Ascending aorta (tissue), 2 donors: ENCODE measurements at regions not wholly inside any gene's neighbourhood (a gene's known extent, or its start where the extent isn't known, plus 50 kb on each side); places are given as distances from the start of the nearest gene placed in this dataset.
"Not testable (repeated sequence)": the region's sequence is repeated elsewhere in the genome, so short reads cannot be mapped to it uniquely, and the experiment has no call there.

ENCODE experiments used
- DNase-seq, 2 donors: peaks; one replicate each; pipeline ENCODE4 v3.0.0-alpha.2; 2019; ENCODE audit warnings: low spot score in 2 of 2
- H3K27ac ChIP-seq, 2 donors: fragments of 200-600 bp; sonication (generic); one replicate each; pipeline ENCODE4 v1.5.1; 2016 to 2017; ENCODE audit warnings: mild to moderate bottlenecking in 1 of 2
- H3K27me3 ChIP-seq: fragments of 200-600 bp; sonication (generic); one replicate; pipeline ENCODE4 v1.5.1; 2017
- H3K36me3 ChIP-seq, 2 donors: fragments of 200-600 bp; sonication (generic); one replicate each; pipeline ENCODE4 v1.5.1; 2016
- H3K4me1 ChIP-seq, 2 donors: fragments of 200-600 bp; sonication (generic); one replicate each; pipeline ENCODE4 v1.5.1; 2016 to 2017; ENCODE audit warnings: mild to moderate bottlenecking in 1 of 2
- H3K4me3 ChIP-seq, 2 donors: fragments of 200-600 bp; sonication (generic); one replicate each; pipeline ENCODE4 v1.5.1; 2016 to 2017; ENCODE audit warnings: mild to moderate bottlenecking in 1 of 2
- H3K9me3 ChIP-seq, 2 donors: fragments of 200-600 bp; sonication (generic); one replicate each; pipeline ENCODE4 v1.5.1; 2016
- intact Hi-C: fragments of 100-400 bp; cut with DNase I; formaldehyde crosslinking; loops from one replicate; pipeline ENCODE4 v1.15.1; 2023
- TF ChIP-seq, protein P1 (sequence below), 3 experiments: fragments of 200-600 bp in 2 of 3; fragments of 450-650 bp in 1 of 3; sonication (generic) in 2 of 3; IDR thresholded peaks; one replicate each; pipeline ENCODE4 v1.5.1; 2016 to 2019; ENCODE audit warnings: antibody characterized with exemption in 3 of 3, mild to moderate bottlenecking in 1 of 3, moderate library complexity in 1 of 3

GRCh38 chr15:81828135-81828534, 217.7 kb downstream of the MEX3B start:
- intact Hi-C loops: no loop called here
- no peaks in the 10 kb centered on the region for H3K9me3 ChIP-seq

GRCh38 chr15:81825136-81825535, 220.7 kb downstream of the MEX3B start:
- H3K27me3 ChIP-seq: no peaks in the 10 kb centered on the region
- intact Hi-C loops: no loop called here
- H3K4me1 ChIP-seq: no peaks in the 10 kb centered on the region
- DNase-seq: no peak
- no peak overlapping the region for H3K4me3 ChIP-seq
- no peaks in the 10 kb centered on the region for H3K36me3 ChIP-seq
- no peaks in the 10 kb centered on the region for H3K9me3 ChIP-seq
- no peak overlapping the region for H3K27ac ChIP-seq
- TF ChIP-seq, protein P1, sequence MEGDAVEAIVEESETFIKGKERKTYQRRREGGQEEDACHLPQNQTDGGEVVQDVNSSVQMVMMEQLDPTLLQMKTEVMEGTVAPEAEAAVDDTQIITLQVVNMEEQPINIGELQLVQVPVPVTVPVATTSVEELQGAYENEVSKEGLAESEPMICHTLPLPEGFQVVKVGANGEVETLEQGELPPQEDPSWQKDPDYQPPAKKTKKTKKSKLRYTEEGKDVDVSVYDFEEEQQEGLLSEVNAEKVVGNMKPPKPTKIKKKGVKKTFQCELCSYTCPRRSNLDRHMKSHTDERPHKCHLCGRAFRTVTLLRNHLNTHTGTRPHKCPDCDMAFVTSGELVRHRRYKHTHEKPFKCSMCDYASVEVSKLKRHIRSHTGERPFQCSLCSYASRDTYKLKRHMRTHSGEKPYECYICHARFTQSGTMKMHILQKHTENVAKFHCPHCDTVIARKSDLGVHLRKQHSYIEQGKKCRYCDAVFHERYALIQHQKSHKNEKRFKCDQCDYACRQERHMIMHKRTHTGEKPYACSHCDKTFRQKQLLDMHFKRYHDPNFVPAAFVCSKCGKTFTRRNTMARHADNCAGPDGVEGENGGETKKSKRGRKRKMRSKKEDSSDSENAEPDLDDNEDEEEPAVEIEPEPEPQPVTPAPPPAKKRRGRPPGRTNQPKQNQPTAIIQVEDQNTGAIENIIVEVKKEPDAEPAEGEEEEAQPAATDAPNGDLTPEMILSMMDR (IDR thresholded peaks at IDR 0.05): no peak

More at GRCh38 chr15:81828135-81828534, 217.7 kb downstream of the MEX3B start:
- TF ChIP-seq, protein P1 (IDR thresholded peaks at IDR 0.05): no peak
- Histone ChIP-seq H3K4me1 (no peaks in the 10 kb centered on the region), H3K4me3 (no peak overlapping the region), H3K36me3 (no peaks in the 10 kb centered on the region), H3K27me3 (no peaks in the 10 kb centered on the region), H3K27ac (no peak overlapping the region)
- no peak for DNase-seq

DNA sequence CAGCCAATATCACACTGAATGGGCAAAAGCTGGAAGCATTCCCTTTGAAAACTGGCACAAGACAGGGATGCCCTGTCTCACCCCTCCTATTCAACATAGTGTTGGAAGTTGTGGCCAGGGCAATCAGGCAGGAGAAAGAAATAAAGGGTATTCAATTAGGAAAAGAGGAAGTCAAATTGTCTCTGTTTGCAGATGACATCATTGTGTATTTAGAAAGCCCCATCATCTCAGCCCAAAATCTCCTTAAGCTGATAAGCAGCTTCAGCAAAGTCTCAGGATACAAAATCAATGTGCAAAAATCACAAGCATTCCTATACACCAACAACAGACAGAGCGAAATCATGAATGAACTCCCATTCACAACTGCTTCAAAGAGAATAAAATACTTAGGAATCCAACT, 223.2 kb downstream of the MEX3B start:
- intact Hi-C loops: not testable (repeated sequence)

DNA sequence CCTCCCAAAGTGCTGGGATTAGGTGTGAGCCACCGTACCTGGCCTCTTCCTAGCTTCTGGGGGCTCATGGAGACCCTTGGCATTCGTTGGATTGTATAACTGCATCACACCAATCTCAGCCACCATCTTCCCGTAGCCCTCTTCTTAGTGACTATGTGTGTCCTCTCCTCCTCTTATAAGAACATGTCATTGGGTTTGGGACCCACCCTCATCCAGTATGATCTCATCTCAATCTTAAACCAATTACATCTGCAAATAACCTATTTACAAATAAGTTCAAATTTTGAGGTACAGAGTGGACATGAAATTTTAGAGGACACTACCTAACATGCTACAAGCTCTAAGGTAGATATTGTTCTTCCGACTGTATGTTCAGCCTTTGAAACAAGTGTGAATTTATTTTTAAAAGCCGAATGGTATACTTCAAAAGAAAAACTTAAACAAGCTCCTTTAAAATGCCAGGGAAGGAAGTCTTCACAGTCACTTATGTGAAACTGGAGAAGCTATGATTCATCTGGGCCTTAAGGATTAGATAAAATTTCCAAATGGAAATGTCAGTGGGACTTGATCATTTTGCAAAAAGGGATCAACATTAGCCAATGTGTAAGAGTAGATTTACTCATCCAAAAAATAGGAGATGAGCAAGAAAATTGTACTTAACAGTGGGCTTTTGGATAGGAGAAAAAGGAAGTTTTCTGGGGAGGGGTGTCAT, 225.7 kb downstream of the MEX3B start:
- Histone ChIP-seq H3K36me3 (no peaks in the 10 kb centered on the region), H3K9me3 (no peaks in the 10 kb centered on the region), H3K27ac (no peak overlapping the region), H3K27me3 (no peaks in the 10 kb centered on the region), H3K4me3 (no peak overlapping the region), H3K4me1 (no peaks in the 10 kb centered on the region)
- intact Hi-C loops: no loop called here
- DNase-seq: no peak
- TF ChIP-seq, protein P1 (IDR thresholded peaks at IDR 0.05): no peak

More for the DNA sequence above, 223.2 kb downstream of the MEX3B start:
- H3K4me1 ChIP-seq, DNase-seq, H3K4me3 ChIP-seq, H3K27ac ChIP-seq, H3K27me3 ChIP-seq, H3K9me3 ChIP-seq, H3K36me3 ChIP-seq: not testable (repeated sequence)

- Histone ChIP-seq H3K4me3 (no peak overlapping the region), H3K4me1 (no peaks in the 10 kb centered on the region), H3K36me3 (no peaks in the 10 kb centered on the region), H3K9me3 (no peaks in the 10 kb centered on the region), H3K27me3 (no peaks in the 10 kb centered on the region), H3K27ac (no peak overlapping the region)
- intact Hi-C loops: no loop called here
- no peak for DNase-seq
- TF ChIP-seq, protein P1 (IDR thresholded peaks at IDR 0.05): no peak
Observed at GRCh38 chr15:81814882-81815455, 230.8 kb downstream of the MEX3B start.

DNA sequence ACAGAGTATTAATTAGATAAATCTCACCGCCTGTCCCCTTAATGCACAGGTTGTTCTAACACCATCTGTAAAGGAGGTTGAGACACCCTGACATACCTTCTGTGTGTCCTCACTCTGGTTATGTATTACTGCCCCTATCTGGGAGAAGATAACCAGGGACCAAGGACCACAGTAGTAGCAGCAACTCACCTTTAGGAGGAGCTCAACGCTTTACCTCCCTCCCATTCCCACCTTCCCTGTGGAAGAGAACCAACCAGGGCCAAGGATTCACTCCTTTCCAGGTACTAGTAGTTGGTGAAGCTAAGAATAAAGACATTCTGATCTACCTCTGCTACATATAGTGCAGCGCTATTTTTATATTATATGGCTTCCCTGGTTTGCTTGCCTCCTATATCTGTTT, 232.6 kb downstream of the MEX3B start:
- TF ChIP-seq, protein P1 (IDR thresholded peaks at IDR 0.05): no peak
- Histone ChIP-seq H3K27me3 (no peaks in the 10 kb centered on the region), H3K4me1 (no peaks in the 10 kb centered on the region), H3K9me3 (no peaks in the 10 kb centered on the region), H3K36me3 (no peaks in the 10 kb centered on the region), H3K27ac (no peak overlapping the region), H3K4me3 (no peak overlapping the region)
- intact Hi-C loops: no loop called here
- DNase-seq: no peak
